ENCODE measurements at regions not wholly inside any gene's neighbourhood (a gene's known extent, or its start where the extent isn't known, plus 50 kb on each side); places are given as distances from the start of the nearest gene placed in this dataset.

- no peak for TF ChIP-seq CTCF (IDR thresholded peaks at IDR 0.05)
- TF ChIP-seq ZFX (IDR thresholded peaks at IDR 0.05; ENCODE audit: borderline replicate concordance), result no peak
- H3K27ac ChIP-seq, result no peak overlapping the region
Observed at GRCh38 chr16:16871196-16871595, 492.3 kb downstream of the NPIPA7 start.

GRCh38 chr16:16877061-16877460, 498.1 kb downstream of the NPIPA7 start:
- H3K27ac ChIP-seq, result no peak overlapping the region
- TF ChIP-seq CTCF (IDR thresholded peaks at IDR 0.05) (no peak), ZFX (IDR thresholded peaks at IDR 0.05; ENCODE audit: borderline replicate concordance) (no peak)

GRCh38 chr16:16879567-16880251, 500.8 kb downstream of the NPIPA7 start:
- TF ChIP-seq CTCF (IDR thresholded peaks at IDR 0.05), result no peak
- TF ChIP-seq ZFX (IDR thresholded peaks at IDR 0.05; ENCODE audit: borderline replicate concordance), result no peak

GRCh38 chr16:16881814-16882213, 502.9 kb downstream of the NPIPA7 start:
- no peak for TF ChIP-seq ZFX (IDR thresholded peaks at IDR 0.05; ENCODE audit: borderline replicate concordance)
- TF ChIP-seq CTCF (IDR thresholded peaks at IDR 0.05), result no peak
- H3K27ac ChIP-seq, result no peak overlapping the region

More at GRCh38 chr16:16879567-16880251, 500.8 kb downstream of the NPIPA7 start:
- no peak overlapping the region for H3K27ac ChIP-seq

- TF ChIP-seq CTCF (IDR thresholded peaks at IDR 0.05), result no peak
- TF ChIP-seq ZFX (IDR thresholded peaks at IDR 0.05; ENCODE audit: borderline replicate concordance), result no peak
Observed at GRCh38 chr16:16882766-16883165, 503.8 kb downstream of the NPIPA7 start.

GRCh38 chr16:16884451-16884850, 505.5 kb downstream of the NPIPA7 start:
- H3K27ac ChIP-seq, result no peak overlapping the region
- no peak for TF ChIP-seq CTCF (IDR thresholded peaks at IDR 0.05)

More at GRCh38 chr16:16882766-16883165, 503.8 kb downstream of the NPIPA7 start:
- no peak overlapping the region for H3K27ac ChIP-seq

- no peak overlapping the region for H3K27ac ChIP-seq
- TF ChIP-seq CTCF (IDR thresholded peaks at IDR 0.05), result no peak
- TF ChIP-seq ZFX (IDR thresholded peaks at IDR 0.05; ENCODE audit: borderline replicate concordance), result no peak
Observed at GRCh38 chr16:16887193-16887592, 508.3 kb downstream of the NPIPA7 start.
